Adrenal gland (tissue), 9 donors: ENCODE measurements at regions not wholly inside any gene's neighbourhood (a gene's known extent, or its start where the extent isn't known, plus 50 kb on each side); places are given as distances from the start of the nearest gene placed in this dataset.

Experiments
- DNase-seq, 7 donors: peaks; one replicate each; pipeline ENCODE4 v3.0.0-alpha.2; 2019 to 2020
- H3K27ac ChIP-seq, 5 donors: fragments of 200-600 bp; sonication (generic) in 4 of 5; 1 replicate in 3 of 5; 2 replicates in 2 of 5; pipeline versions ENCODE4 v1.5.1 to v1.8.0; 2016 to 2020; ENCODE audit warnings: mild to moderate bottlenecking in 1 of 5
- H3K27me3 ChIP-seq: fragments of 200-600 bp; 2 replicates; pipeline ENCODE4 v1.8.0; 2021
- H3K36me3 ChIP-seq, 2 donors: fragments of 200-600 bp; replicated peaks in 1 of 2; 1 replicate in 1 of 2; 2 replicates in 1 of 2; pipeline versions ENCODE4 v1.5.1 to v1.8.0; 2018 to 2022
- H3K4me1 ChIP-seq, 2 donors: fragments of 200-600 bp; replicated peaks in 1 of 2; 1 replicate in 1 of 2; 2 replicates in 1 of 2; pipeline versions ENCODE4 v1.5.1 to v1.8.0; 2018 to 2021
- H3K4me3 ChIP-seq, 4 donors: fragments of 200-600 bp; sonication (generic) in 3 of 4; one replicate each; pipeline ENCODE4 v1.5.1; 2016 to 2018
- H3K9me3 ChIP-seq, 3 donors: fragments of 200-600 bp; sonication (generic) in 1 of 3; replicated peaks in 1 of 3; 1 replicate in 2 of 3; 2 replicates in 1 of 3; pipeline versions ENCODE4 v1.5.1 to v1.8.0; 2016 to 2021
- POLR2A ChIP-seq, 2 donors: fragments of 450-650 bp; IDR thresholded peaks; one replicate each; pipeline ENCODE4 v1.6.1; 2017; ENCODE audit warnings: antibody characterized with exemption in 2 of 2, mild to moderate bottlenecking in 2 of 2, moderate library complexity in 1 of 2
- WGBS, 4 donors: extraction: QIAGEN DNeasy Blood & Tissue Kit in 2 of 4; methylation state at CpG; one replicate each; pipeline versions ENCODE4 v1.1.5 to v1.1.7; 2013 to 2017; 5-methylcytosine and 5-hydroxymethylcytosine counted together
- intact Hi-C, 2 donors: fragments of 100-400 bp; cut with DNase I; formaldehyde crosslinking; loops; one replicate each; pipeline versions ENCODE4 v1.14.1 to v1.15.0; 2022 to 2023
- TF ChIP-seq, protein P1 (sequence below), 6 experiments: fragments of 450-650 bp in 4 of 6; fragments of 200-600 bp in 2 of 6; sonication (generic) in 1 of 6; IDR thresholded peaks; 1 replicate in 5 of 6; 2 replicates in 1 of 6; pipeline versions ENCODE4 v1.5.1 to v1.8.0; 2016 to 2021; ENCODE audit warnings: antibody characterized with exemption in 6 of 6, mild to moderate bottlenecking in 2 of 6, moderate library complexity in 1 of 6
- donor health status: healthy with polysubstance abuse.
- donor health status: Bipolar disorder and iron deficiency.
- donor health status: DM: yes; HTN: yes; CAD: no.
- donor health status: DM: no; HTN: no; CAD: no.
- donor health status: DM: no; HTN: no; CAD: no.

- 74 to 82% (median 77%) methylated on average over 6 of the region's 6 CpGs for WGBS, 4 donors
- no peak for DNase-seq
- TF ChIP-seq POLR2A (IDR thresholded peaks at IDR 0.05) = no peak
- TF ChIP-seq, protein P1, sequence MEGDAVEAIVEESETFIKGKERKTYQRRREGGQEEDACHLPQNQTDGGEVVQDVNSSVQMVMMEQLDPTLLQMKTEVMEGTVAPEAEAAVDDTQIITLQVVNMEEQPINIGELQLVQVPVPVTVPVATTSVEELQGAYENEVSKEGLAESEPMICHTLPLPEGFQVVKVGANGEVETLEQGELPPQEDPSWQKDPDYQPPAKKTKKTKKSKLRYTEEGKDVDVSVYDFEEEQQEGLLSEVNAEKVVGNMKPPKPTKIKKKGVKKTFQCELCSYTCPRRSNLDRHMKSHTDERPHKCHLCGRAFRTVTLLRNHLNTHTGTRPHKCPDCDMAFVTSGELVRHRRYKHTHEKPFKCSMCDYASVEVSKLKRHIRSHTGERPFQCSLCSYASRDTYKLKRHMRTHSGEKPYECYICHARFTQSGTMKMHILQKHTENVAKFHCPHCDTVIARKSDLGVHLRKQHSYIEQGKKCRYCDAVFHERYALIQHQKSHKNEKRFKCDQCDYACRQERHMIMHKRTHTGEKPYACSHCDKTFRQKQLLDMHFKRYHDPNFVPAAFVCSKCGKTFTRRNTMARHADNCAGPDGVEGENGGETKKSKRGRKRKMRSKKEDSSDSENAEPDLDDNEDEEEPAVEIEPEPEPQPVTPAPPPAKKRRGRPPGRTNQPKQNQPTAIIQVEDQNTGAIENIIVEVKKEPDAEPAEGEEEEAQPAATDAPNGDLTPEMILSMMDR (IDR thresholded peaks at IDR 0.05) = no peak
- H3K36me3 ChIP-seq = no peaks in the 10 kb centered on the region
- intact Hi-C loops = loop anchor here in 1 of 2 donors (10.0 kb wide), 1 partner anchor 75 kb away; no protein-coding TSS in a partner anchor
- H3K27me3 ChIP-seq = no peaks in the 10 kb centered on the region
- no peak overlapping the region for H3K27ac ChIP-seq
- H3K4me1 ChIP-seq = no peaks in the 10 kb centered on the region
- no peak overlapping the region for H3K4me3 ChIP-seq
- no peaks in the 10 kb centered on the region for H3K9me3 ChIP-seq
These were observed 114.4 kb upstream of the IRX6 start for GRCh38 chr16:55209626-55210025.

DNA sequence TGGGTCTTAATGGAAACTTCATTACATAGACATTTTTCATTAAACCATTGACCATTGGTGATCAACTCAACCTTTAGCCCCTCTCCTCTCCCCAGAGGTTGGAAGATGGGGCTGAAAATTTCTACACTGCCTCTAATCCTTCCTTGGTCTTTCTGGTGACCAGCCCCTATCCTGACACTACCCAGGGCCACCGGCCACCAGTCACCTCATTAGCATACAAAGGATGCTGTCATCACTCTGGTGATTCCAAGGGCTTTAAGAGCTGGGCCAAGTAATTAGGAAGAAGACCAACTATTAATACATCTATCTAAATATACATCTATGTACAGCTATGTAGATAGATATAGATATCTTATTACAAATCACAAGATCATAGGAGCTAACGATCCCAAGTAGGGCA lies 111.2 kb upstream of the IRX6 start:
- intact Hi-C loops = no loop called here
- Histone ChIP-seq H3K4me1 (no peaks in the 10 kb centered on the region), H3K27ac (no peak overlapping the region), H3K27me3 (no peaks in the 10 kb centered on the region), H3K4me3 (no peak overlapping the region), H3K36me3 (no peaks in the 10 kb centered on the region), H3K9me3 (no peaks in the 10 kb centered on the region)
- no peak for DNase-seq
- 62 to 98% (median 90%) methylated on average over 2 of the region's 2 CpGs for WGBS, 4 donors
- TF ChIP-seq, protein P1 (IDR thresholded peaks at IDR 0.05) = no peak
- TF ChIP-seq POLR2A (IDR thresholded peaks at IDR 0.05) = no peak

DNA sequence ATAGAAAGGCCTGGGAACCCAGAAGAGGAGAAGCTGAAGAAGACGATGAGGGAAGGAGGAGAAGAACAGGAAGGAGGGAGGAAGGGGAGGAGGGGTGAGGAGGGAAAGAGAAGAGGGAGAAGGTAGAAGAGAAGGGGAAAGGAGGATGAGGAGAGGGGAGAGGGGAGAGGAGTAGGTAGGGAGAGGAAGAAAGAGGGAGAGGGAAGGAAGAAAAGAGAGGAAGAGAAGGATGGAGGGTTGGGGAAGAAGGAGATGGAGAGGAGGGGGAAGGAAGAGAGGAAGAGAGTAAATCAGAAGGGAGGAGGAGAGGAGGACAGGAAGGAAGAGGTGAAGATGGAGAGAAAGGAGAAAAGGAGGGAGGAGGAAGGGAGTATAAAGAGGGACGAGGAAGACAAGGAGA lies 109.6 kb upstream of the IRX6 start:
- no peaks in the 10 kb centered on the region for H3K9me3 ChIP-seq
- H3K4me1 ChIP-seq = no peaks in the 10 kb centered on the region
- no peak overlapping the region for H3K27ac ChIP-seq
- no peaks in the 10 kb centered on the region for H3K36me3 ChIP-seq
- no peak overlapping the region for H3K4me3 ChIP-seq
- DNase-seq = no peak
- no peak for TF ChIP-seq POLR2A (IDR thresholded peaks at IDR 0.05)
- TF ChIP-seq, protein P1 (IDR thresholded peaks at IDR 0.05) = no peak
- intact Hi-C loops = no loop called here
- no peaks in the 10 kb centered on the region for H3K27me3 ChIP-seq
- WGBS, 4 donors = 11 to 36% (median 20%) methylated on average over 2 of the region's 2 CpGs

DNA sequence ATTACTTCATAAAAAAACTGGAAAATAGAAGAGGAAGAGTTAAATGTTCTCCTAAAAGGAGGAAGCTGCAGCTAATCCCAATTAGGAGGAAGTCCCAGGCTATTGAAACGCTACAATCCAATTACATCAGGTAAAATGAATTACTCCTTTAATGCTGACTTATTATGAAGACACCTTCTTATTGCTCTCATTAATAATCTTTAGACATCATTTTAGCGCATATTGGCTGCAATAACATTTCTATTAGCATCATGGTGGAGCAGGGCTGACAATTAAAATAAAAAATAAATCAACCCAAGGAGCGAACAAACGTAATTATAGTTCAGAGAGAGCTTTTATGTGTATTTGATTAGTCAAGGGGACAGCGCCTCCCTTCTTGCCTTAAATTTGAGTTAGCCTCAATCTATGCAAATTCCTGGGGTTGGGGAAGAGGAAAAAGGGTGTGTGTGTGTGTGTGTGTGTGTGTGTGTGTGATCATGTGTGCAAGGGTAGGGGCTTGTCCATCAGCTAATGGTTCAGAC lies 109.0 kb upstream of the IRX6 start:
- intact Hi-C loops = no loop called here
- DNase-seq = no peak
- Histone ChIP-seq H3K27me3 (no peaks in the 10 kb centered on the region), H3K36me3 (no peaks in the 10 kb centered on the region), H3K4me3 (no peak overlapping the region), H3K27ac (no peak overlapping the region), H3K9me3 (no peaks in the 10 kb centered on the region), H3K4me1 (no peaks in the 10 kb centered on the region)
- 60 to 74% (median 69%) methylated on average over 5 of the region's 5 CpGs for WGBS, 4 donors
- TF ChIP-seq, protein P1 (IDR thresholded peaks at IDR 0.05) = no peak
- no peak for TF ChIP-seq POLR2A (IDR thresholded peaks at IDR 0.05)
